DOHH2 (cell line): ENCODE measurements at regions not wholly inside any gene's neighbourhood (a gene's known extent, or its start where the extent isn't known, plus 50 kb on each side); places are given as distances from the start of the nearest gene placed in this dataset.

Source experiments
- H3F3A ChIP-seq: fragments of 200-600 bp; sonication (generic), shearing (Covaris generic); 2 replicates; pipeline ENCODE4 v1.6.0; 2016; ENCODE audit warnings: antibody characterized with exemption, mild to moderate bottlenecking; ENCODE audit not compliant: control insufficient read depth, insufficient read depth
- H3K27ac ChIP-seq: fragments of 200-600 bp; sonication (generic); 2 replicates; pipeline ENCODE4 v1.5.1; 2014; ENCODE audit warnings: low read depth, mild to moderate bottlenecking, low read length, moderate library complexity
- H3K27me3 ChIP-seq: fragments of 200-600 bp; sonication (generic); 2 replicates; pipeline ENCODE4 v1.6.1; 2014; ENCODE audit warnings: mild to moderate bottlenecking, low read length, mixed read lengths; ENCODE audit not compliant: control insufficient read depth
- H3K36me3 ChIP-seq: fragments of 200-600 bp; sonication (generic); 2 replicates; pipeline ENCODE4 v1.6.1; 2014; ENCODE audit warnings: mild to moderate bottlenecking, low read length, moderate library complexity, mixed read lengths; ENCODE audit not compliant: control insufficient read depth
- H3K4me1 ChIP-seq: fragments of 200-600 bp; sonication (generic); 2 replicates; pipeline ENCODE4 v1.6.1; 2014; ENCODE audit warnings: mild to moderate bottlenecking, low read length, mixed read lengths; ENCODE audit not compliant: control insufficient read depth
- H3K4me2 ChIP-seq: fragments of 200-600 bp; sonication (generic); 2 replicates; pipeline ENCODE4 v1.6.0; 2014; ENCODE audit warnings: mild to moderate bottlenecking, low read length, moderate library complexity
- H3K4me3 ChIP-seq: fragments of 200-600 bp; sonication (generic); 2 replicates; pipeline ENCODE4 v1.5.1; 2014; ENCODE audit warnings: mild to moderate bottlenecking, low read length, mixed read lengths
- H3K79me2 ChIP-seq: fragments of 200-600 bp; sonication (generic); 2 replicates; pipeline ENCODE4 v1.6.1; 2014; ENCODE audit warnings: mild to moderate bottlenecking, low read length, mixed read lengths; ENCODE audit not compliant: control insufficient read depth
- H3K9me2 ChIP-seq: fragments of 200-600 bp; sonication (generic); replicated peaks from 2 replicates; pipeline ENCODE4 v1.6.1; 2014; ENCODE audit warnings: mild to moderate bottlenecking, low read length, mixed read lengths; ENCODE audit not compliant: control insufficient read depth
- H3K9me3 ChIP-seq: fragments of 200-600 bp; sonication (generic); 2 replicates; pipeline ENCODE4 v1.6.1; 2014; ENCODE audit warnings: antibody characterized with exemption, low read length, mixed read lengths; ENCODE audit not compliant: control insufficient read depth, insufficient read depth
- H4K20me1 ChIP-seq: fragments of 200-600 bp; sonication (generic); 2 replicates; pipeline ENCODE4 v1.6.0; 2014; ENCODE audit warnings: low read depth, mild to moderate bottlenecking, antibody characterized with exemption, low read length, moderate library complexity; ENCODE audit not compliant: control insufficient read depth, insufficient read depth
- EZH2phosphoT487 ChIP-seq: fragments of 200-600 bp; sonication (generic); IDR thresholded peaks from 2 replicates; pipeline ENCODE4 v1.6.1; 2017; ENCODE audit warnings: borderline replicate concordance, mild to moderate bottlenecking, antibody characterized with exemption, low read length, moderate library complexity, mixed read lengths
- TF ChIP-seq, protein P1 (sequence below): fragments of 200-600 bp; sonication (generic); IDR thresholded peaks from one replicate; pipeline ENCODE4 v1.5.1; 2014; ENCODE audit warnings: antibody characterized with exemption, mild to moderate bottlenecking, low read depth, low read length; ENCODE audit not compliant: poor library complexity, severe bottlenecking

GRCh38 chrX:84909151-84909550, 94.5 kb upstream of the APOOL start:
- Histone ChIP-seq H3K27me3 (no peaks in the 10 kb centered on the region), H3K4me1 (no peaks in the 10 kb centered on the region), H3K79me2 (no peaks in the 10 kb centered on the region), H3K27ac (no peak overlapping the region), H3K4me2 (no peak overlapping the region), H4K20me1 (no peaks in the 10 kb centered on the region), H3F3A (no peaks in the 10 kb centered on the region), H3K9me3 (no peaks in the 10 kb centered on the region), H3K36me3 (no peaks in the 10 kb centered on the region), H3K4me3 (no peak overlapping the region), H3K9me2 (no peaks in the 10 kb centered on the region)
- no peak for TF ChIP-seq EZH2phosphoT487
- TF ChIP-seq, protein P1, sequence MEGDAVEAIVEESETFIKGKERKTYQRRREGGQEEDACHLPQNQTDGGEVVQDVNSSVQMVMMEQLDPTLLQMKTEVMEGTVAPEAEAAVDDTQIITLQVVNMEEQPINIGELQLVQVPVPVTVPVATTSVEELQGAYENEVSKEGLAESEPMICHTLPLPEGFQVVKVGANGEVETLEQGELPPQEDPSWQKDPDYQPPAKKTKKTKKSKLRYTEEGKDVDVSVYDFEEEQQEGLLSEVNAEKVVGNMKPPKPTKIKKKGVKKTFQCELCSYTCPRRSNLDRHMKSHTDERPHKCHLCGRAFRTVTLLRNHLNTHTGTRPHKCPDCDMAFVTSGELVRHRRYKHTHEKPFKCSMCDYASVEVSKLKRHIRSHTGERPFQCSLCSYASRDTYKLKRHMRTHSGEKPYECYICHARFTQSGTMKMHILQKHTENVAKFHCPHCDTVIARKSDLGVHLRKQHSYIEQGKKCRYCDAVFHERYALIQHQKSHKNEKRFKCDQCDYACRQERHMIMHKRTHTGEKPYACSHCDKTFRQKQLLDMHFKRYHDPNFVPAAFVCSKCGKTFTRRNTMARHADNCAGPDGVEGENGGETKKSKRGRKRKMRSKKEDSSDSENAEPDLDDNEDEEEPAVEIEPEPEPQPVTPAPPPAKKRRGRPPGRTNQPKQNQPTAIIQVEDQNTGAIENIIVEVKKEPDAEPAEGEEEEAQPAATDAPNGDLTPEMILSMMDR: no peak

- H3K36me3 ChIP-seq: no peaks in the 10 kb centered on the region
- no peak overlapping the region for H3K4me3 ChIP-seq
- H3F3A ChIP-seq: no peaks in the 10 kb centered on the region
- no peak overlapping the region for H3K4me2 ChIP-seq
- no peaks in the 10 kb centered on the region for H4K20me1 ChIP-seq
- H3K27me3 ChIP-seq: no peaks in the 10 kb centered on the region
- no peak overlapping the region for H3K27ac ChIP-seq
- no peaks in the 10 kb centered on the region for H3K79me2 ChIP-seq
- no peak for TF ChIP-seq EZH2phosphoT487
- TF ChIP-seq, protein P1: no peak
- H3K9me2 ChIP-seq: no peaks in the 10 kb centered on the region
- no peaks in the 10 kb centered on the region for H3K4me1 ChIP-seq
- H3K9me3 ChIP-seq: no peaks in the 10 kb centered on the region
Measured at GRCh38 chrX:84924624-84925023, 79.1 kb upstream of the APOOL start.

GRCh38 chrX:84932814-84933213, 70.9 kb upstream of the APOOL start:
- no peaks in the 10 kb centered on the region for H3K36me3 ChIP-seq
- no peaks in the 10 kb centered on the region for H4K20me1 ChIP-seq
- no peaks in the 10 kb centered on the region for H3K27me3 ChIP-seq
- no peak overlapping the region for H3K4me2 ChIP-seq
- no peaks in the 10 kb centered on the region for H3K9me2 ChIP-seq
- no peak overlapping the region for H3K4me3 ChIP-seq
- H3K27ac ChIP-seq: no peak overlapping the region
- no peaks in the 10 kb centered on the region for H3K79me2 ChIP-seq
- no peaks in the 10 kb centered on the region for H3K4me1 ChIP-seq
- no peaks in the 10 kb centered on the region for H3F3A ChIP-seq
- TF ChIP-seq EZH2phosphoT487: no peak
- TF ChIP-seq, protein P1: no peak
- H3K9me3 ChIP-seq: no peaks in the 10 kb centered on the region
